Panc1 (cell line): ENCODE measurements at regions not wholly inside any gene's neighbourhood (a gene's known extent, or its start where the extent isn't known, plus 50 kb on each side); places are given as distances from the start of the nearest gene placed in this dataset.

Experiments
- CTCF ChIP-seq: fragments of 450-650 bp; IDR thresholded peaks from 2 replicates; pipeline ENCODE4 v1.5.1; 2017; ENCODE audit warnings: mild to moderate bottlenecking
- POLR2AphosphoS5 ChIP-seq: IDR thresholded peaks from 2 replicates; pipeline ENCODE4 v1.6.1; 2012; ENCODE audit warnings: mild to moderate bottlenecking, low read depth, low read length, moderate library complexity
- SIN3A ChIP-seq: IDR thresholded peaks from 2 replicates; pipeline ENCODE4 v1.6.1; 2012; ENCODE audit warnings: low read depth, mild to moderate bottlenecking, low read length, moderate library complexity, borderline replicate concordance; ENCODE audit not compliant: insufficient read depth
- TCF7L2 ChIP-seq: IDR thresholded peaks from 2 replicates; pipeline ENCODE4 v1.6.1; 2011; ENCODE audit warnings: mild to moderate bottlenecking, low read depth, low read length, inconsistent platforms
- TF ChIP-seq, protein P1 (sequence below), 2 experiments: IDR thresholded peaks; 2 replicates each; pipeline ENCODE4 v1.6.1; 2011 to 2012; ENCODE audit warnings: low read depth in 2 of 2, control low read depth in 1 of 2, low read length in 1 of 2, mild to moderate bottlenecking in 1 of 2, moderate library complexity in 1 of 2; ENCODE audit not compliant: insufficient read depth in 1 of 2

GRCh38 chr5:81908044-81908443, 63.8 kb upstream of the ATG10 start:
- TF ChIP-seq CTCF = no peak
- TF ChIP-seq SIN3A = no peak
- no peak for TF ChIP-seq TCF7L2
- no peak for TF ChIP-seq POLR2AphosphoS5
- TF ChIP-seq, protein P1, sequence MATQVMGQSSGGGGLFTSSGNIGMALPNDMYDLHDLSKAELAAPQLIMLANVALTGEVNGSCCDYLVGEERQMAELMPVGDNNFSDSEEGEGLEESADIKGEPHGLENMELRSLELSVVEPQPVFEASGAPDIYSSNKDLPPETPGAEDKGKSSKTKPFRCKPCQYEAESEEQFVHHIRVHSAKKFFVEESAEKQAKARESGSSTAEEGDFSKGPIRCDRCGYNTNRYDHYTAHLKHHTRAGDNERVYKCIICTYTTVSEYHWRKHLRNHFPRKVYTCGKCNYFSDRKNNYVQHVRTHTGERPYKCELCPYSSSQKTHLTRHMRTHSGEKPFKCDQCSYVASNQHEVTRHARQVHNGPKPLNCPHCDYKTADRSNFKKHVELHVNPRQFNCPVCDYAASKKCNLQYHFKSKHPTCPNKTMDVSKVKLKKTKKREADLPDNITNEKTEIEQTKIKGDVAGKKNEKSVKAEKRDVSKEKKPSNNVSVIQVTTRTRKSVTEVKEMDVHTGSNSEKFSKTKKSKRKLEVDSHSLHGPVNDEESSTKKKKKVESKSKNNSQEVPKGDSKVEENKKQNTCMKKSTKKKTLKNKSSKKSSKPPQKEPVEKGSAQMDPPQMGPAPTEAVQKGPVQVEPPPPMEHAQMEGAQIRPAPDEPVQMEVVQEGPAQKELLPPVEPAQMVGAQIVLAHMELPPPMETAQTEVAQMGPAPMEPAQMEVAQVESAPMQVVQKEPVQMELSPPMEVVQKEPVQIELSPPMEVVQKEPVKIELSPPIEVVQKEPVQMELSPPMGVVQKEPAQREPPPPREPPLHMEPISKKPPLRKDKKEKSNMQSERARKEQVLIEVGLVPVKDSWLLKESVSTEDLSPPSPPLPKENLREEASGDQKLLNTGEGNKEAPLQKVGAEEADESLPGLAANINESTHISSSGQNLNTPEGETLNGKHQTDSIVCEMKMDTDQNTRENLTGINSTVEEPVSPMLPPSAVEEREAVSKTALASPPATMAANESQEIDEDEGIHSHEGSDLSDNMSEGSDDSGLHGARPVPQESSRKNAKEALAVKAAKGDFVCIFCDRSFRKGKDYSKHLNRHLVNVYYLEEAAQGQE (IDR thresholded peaks at IDR 0.05; ENCODE audit: insufficient read depth in 1 of 2, low read depth in 2 of 2, low read length in 1 of 2) = no peak
